Osteoblast (primary cell): ENCODE measurements at regions not wholly inside any gene's neighbourhood (a gene's known extent, or its start where the extent isn't known, plus 50 kb on each side); places are given as distances from the start of the nearest gene placed in this dataset.

Experiments
- DNase-seq: peaks from one replicate; pipeline ENCODE4 v3.0.0; 2011; ENCODE audit warnings: low spot score, mixed read lengths; ENCODE audit not compliant: insufficient read length; ENCODE audit errors: missing footprints
- H2AFZ ChIP-seq: 2 replicates; pipeline ENCODE4 v1.6.0; 2011; ENCODE audit warnings: mild to moderate bottlenecking, low read length
- H3K27ac ChIP-seq: 2 replicates; pipeline ENCODE4 v1.5.1; 2011; ENCODE audit warnings: mild to moderate bottlenecking, low read depth, low read length, moderate library complexity
- H3K27me3 ChIP-seq: 2 replicates; pipeline ENCODE4 v1.6.0; 2012; ENCODE audit warnings: mild to moderate bottlenecking, control low read depth, inconsistent platforms, low read length, moderate library complexity; ENCODE audit not compliant: insufficient read depth
- H3K36me3 ChIP-seq: 2 replicates; pipeline ENCODE4 v1.5.1; 2011; ENCODE audit warnings: mild to moderate bottlenecking, low read length, control low read depth, moderate library complexity; ENCODE audit not compliant: insufficient read depth
- H3K4me1 ChIP-seq: 2 replicates; pipeline ENCODE4 v1.5.1; 2011; ENCODE audit warnings: mild to moderate bottlenecking, low read length, control low read depth, moderate library complexity; ENCODE audit not compliant: insufficient read depth
- H3K4me2 ChIP-seq: 2 replicates; pipeline ENCODE4 v1.6.0; 2011; ENCODE audit warnings: mild to moderate bottlenecking, low read length; ENCODE audit not compliant: insufficient read depth
- H3K4me3 ChIP-seq: fragments of 200-600 bp; sonication (generic); 3 replicates; pipeline ENCODE4 v1.5.1; 2012; ENCODE audit warnings: mild to moderate bottlenecking, low read length, inconsistent platforms; ENCODE audit not compliant: insufficient read depth
- H3K79me2 ChIP-seq: 2 replicates; pipeline ENCODE4 v1.6.0; 2012; ENCODE audit warnings: mild to moderate bottlenecking, low read length, control low read depth, inconsistent platforms; ENCODE audit not compliant: insufficient read depth
- H3K9me3 ChIP-seq: 2 replicates; pipeline ENCODE4 v1.5.1; 2011; ENCODE audit warnings: low read depth, low read length, control low read depth
- H4K20me1 ChIP-seq: 2 replicates; pipeline ENCODE4 v1.6.0; 2012; ENCODE audit warnings: mild to moderate bottlenecking, low read length, control low read depth; ENCODE audit not compliant: insufficient read depth
- TF ChIP-seq, protein P1 (sequence below): IDR thresholded peaks from 2 replicates; pipeline ENCODE4 v1.5.1; 2011; ENCODE audit warnings: mild to moderate bottlenecking, low read depth, low read length, moderate library complexity; ENCODE audit errors: extremely low read depth

DNA sequence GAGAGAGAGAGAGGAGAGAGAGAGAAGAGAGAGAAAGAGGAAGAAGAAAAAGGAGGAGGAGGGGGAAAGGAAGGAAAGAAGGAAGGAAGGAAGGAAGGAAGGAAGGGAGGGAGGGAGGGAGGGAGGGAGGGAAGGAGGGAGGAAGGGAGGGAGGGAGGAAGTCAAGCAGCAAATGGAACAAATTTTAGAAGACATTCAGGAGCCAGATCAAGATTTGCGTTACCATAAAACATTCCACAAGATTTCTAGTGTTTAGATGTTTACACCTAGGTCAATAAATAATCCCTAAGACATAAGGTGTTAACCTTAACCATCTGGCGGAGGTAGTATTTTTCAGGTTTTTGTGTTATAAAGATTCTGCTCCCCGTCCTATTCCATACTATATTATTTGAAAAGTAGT, 1320.1 kb upstream of the PRMT6 start:
- no peaks in the 10 kb centered on the region for H3K36me3 ChIP-seq
- no peaks in the 10 kb centered on the region for H3K9me3 ChIP-seq
- no peaks in the 10 kb centered on the region for H3K27me3 ChIP-seq
- no peaks in the 10 kb centered on the region for H4K20me1 ChIP-seq
- no peak overlapping the region for H3K4me3 ChIP-seq
- TF ChIP-seq, protein P1, sequence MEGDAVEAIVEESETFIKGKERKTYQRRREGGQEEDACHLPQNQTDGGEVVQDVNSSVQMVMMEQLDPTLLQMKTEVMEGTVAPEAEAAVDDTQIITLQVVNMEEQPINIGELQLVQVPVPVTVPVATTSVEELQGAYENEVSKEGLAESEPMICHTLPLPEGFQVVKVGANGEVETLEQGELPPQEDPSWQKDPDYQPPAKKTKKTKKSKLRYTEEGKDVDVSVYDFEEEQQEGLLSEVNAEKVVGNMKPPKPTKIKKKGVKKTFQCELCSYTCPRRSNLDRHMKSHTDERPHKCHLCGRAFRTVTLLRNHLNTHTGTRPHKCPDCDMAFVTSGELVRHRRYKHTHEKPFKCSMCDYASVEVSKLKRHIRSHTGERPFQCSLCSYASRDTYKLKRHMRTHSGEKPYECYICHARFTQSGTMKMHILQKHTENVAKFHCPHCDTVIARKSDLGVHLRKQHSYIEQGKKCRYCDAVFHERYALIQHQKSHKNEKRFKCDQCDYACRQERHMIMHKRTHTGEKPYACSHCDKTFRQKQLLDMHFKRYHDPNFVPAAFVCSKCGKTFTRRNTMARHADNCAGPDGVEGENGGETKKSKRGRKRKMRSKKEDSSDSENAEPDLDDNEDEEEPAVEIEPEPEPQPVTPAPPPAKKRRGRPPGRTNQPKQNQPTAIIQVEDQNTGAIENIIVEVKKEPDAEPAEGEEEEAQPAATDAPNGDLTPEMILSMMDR: no peak
- DNase-seq: no peak
- H2AFZ ChIP-seq: no peak overlapping the region
- H3K4me1 ChIP-seq: no peaks in the 10 kb centered on the region
- H3K4me2 ChIP-seq: no peak overlapping the region
- no peaks in the 10 kb centered on the region for H3K79me2 ChIP-seq
- H3K27ac ChIP-seq: no peak overlapping the region

DNA sequence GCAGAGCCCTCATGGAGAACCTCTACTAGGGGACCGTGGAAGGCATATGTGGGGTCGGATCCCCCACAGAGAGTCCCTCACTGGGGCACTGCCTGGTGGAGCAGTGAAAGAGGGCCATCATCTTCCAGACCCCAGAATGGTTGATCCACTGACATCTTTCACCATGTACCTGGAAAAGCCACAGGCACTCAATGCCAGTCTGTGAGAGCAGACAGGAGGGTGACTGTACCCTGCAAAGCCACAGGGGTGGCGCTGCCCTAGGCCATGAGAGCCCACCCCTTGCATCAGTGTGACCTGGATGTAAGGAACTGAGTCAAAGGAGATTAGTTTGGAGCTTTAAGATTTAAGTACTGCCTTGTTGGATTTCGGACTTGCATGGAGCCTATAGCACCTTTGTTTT, 1276.7 kb upstream of the PRMT6 start:
- Histone ChIP-seq H3K27ac (no peak overlapping the region), H3K4me1 (no peaks in the 10 kb centered on the region), H2AFZ (no peak overlapping the region), H3K9me3 (no peaks in the 10 kb centered on the region), H4K20me1 (no peaks in the 10 kb centered on the region), H3K4me3 (no peak overlapping the region), H3K27me3 (no peaks in the 10 kb centered on the region), H3K4me2 (no peak overlapping the region), H3K36me3 (no peaks in the 10 kb centered on the region), H3K79me2 (no peaks in the 10 kb centered on the region)
- TF ChIP-seq, protein P1: no peak
- DNase-seq: no peak

DNA sequence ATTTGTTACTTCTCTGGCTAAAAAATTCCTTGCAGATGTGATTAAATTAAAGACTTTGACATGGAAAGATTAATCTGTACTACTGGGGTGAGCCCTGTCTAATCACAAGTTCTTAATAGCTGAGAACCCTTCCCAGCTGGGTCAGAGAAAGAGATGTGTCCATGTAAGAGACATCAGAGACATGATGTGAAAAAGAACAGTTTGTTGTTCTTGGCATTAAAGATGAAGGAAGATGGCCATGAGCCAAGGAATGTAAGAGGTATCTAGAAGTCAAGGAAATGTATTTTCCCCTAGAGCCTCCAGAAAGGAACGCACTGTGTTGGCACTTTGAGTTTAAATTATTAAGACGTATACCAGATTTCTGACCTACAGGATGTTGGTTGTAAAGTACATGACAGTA, 1271.5 kb upstream of the PRMT6 start:
- Histone ChIP-seq H3K4me2 (no peak overlapping the region), H2AFZ (no peak overlapping the region), H3K27ac (no peak overlapping the region), H3K36me3 (no peaks in the 10 kb centered on the region), H3K4me1 (no peaks in the 10 kb centered on the region), H3K27me3 (no peaks in the 10 kb centered on the region), H4K20me1 (no peaks in the 10 kb centered on the region), H3K9me3 (no peaks in the 10 kb centered on the region), H3K79me2 (no peaks in the 10 kb centered on the region), H3K4me3 (no peak overlapping the region)
- TF ChIP-seq, protein P1: no peak
- DNase-seq: no peak

DNA sequence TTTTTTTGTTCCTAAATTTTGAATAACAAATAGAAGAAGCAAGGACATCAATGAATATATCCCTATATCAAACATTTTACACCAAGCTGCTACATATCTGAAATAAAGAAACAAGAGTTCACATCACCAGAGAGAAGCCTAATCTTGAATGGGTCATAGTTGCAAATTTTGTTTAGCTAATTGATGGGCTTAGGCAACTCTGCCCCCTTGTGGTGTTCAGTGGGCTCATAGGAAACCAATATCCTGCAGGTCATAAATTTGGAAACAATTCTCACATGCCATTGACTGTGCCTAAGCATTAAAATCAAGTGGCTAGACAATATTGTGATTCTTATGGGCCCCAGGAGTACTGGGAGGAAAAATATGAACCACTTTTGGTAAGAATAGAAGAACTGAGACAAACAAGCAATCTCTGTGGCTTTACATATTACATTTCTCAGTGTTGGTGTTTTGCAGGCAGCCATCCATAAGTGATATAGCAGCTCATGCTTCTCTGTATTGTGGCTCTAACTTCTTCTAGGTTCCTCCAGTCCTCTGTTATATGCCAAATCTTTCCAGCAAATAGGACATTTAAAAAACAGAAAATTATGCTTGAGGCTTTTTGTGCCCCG, 1262.8 kb upstream of the PRMT6 start:
- Histone ChIP-seq H2AFZ (no peak overlapping the region), H3K27me3 (no peaks in the 10 kb centered on the region), H3K4me3 (no peak overlapping the region), H3K9me3 (no peaks in the 10 kb centered on the region), H4K20me1 (no peaks in the 10 kb centered on the region), H3K36me3 (no peaks in the 10 kb centered on the region), H3K27ac (no peak overlapping the region), H3K4me2 (no peak overlapping the region), H3K79me2 (no peaks in the 10 kb centered on the region), H3K4me1 (no peaks in the 10 kb centered on the region)
- DNase-seq: peak; percentile 36
- TF ChIP-seq, protein P1: peak; percentile 40
